SK-N-SH treated with all-trans-retinoic acid at 6 μM for 48 hours (cell line): ENCODE measurements at regions not wholly inside any gene's neighbourhood (a gene's known extent, or its start where the extent isn't known, plus 50 kb on each side); places are given as distances from the start of the nearest gene placed in this dataset.

Source experiments
- ATAC-seq: fragments of 200-7000 bp; cut with Tn5 transposase; 3 replicates; pipeline ENCODE4 v1.9.1; 2020; ENCODE audit warnings: mild to moderate bottlenecking, moderate library complexity
- ARNTL ChIP-seq: fragments of 450-650 bp; formaldehyde crosslinking; IDR thresholded peaks from 2 replicates; pipeline ENCODE4 v1.5.0; 2020; ENCODE audit warnings: low read depth, mild to moderate bottlenecking, moderate library complexity, borderline replicate concordance
- CREB5 ChIP-seq: fragments of 250-450 bp; sonication (Bioruptor Pico); IDR thresholded peaks from 2 replicates; pipeline ENCODE4 v1.5.1; 2020; ENCODE audit warnings: low read depth, mild to moderate bottlenecking, moderate library complexity
- CSDC2 ChIP-seq: fragments of 250-450 bp; sonication (Bioruptor Pico); IDR thresholded peaks from 2 replicates; pipeline ENCODE4 v1.5.0; 2020; ENCODE audit warnings: mild to moderate bottlenecking, moderate library complexity
- CSRNP3 ChIP-seq: fragments of 250-450 bp; sonication (Bioruptor Pico); IDR thresholded peaks from 2 replicates; pipeline ENCODE4 v1.5.1; 2021; ENCODE audit warnings: mild to moderate bottlenecking, moderate library complexity
- ESRRG ChIP-seq: fragments of 250-450 bp; sonication (Bioruptor Pico); IDR thresholded peaks from 2 replicates; pipeline ENCODE4 v1.6.1; 2021; ENCODE audit warnings: mild to moderate bottlenecking
- GLIS3 ChIP-seq: fragments of 250-450 bp; sonication (Bioruptor Pico); IDR thresholded peaks from 2 replicates; pipeline ENCODE4 v1.5.0; 2020; ENCODE audit warnings: mild to moderate bottlenecking, moderate library complexity
- ISL1 ChIP-seq: fragments of 250-450 bp; sonication (Bioruptor Pico); IDR thresholded peaks from 2 replicates; pipeline ENCODE4 v2.1.2; 2022; ENCODE audit warnings: mild to moderate bottlenecking, moderate library complexity
- OSR1 ChIP-seq: fragments of 250-450 bp; sonication (Bioruptor Pico); IDR thresholded peaks from 2 replicates; pipeline ENCODE4 v1.8.0; 2022; ENCODE audit warnings: moderate library complexity, mild to moderate bottlenecking, inconsistent platforms
- POU6F1 ChIP-seq: fragments of 250-450 bp; sonication (Bioruptor Pico); IDR thresholded peaks from 2 replicates; pipeline ENCODE4 v1.8.0; 2021; ENCODE audit warnings: low read depth, mild to moderate bottlenecking, moderate library complexity, borderline replicate concordance
- RARB ChIP-seq: fragments of 250-450 bp; sonication (Bioruptor Pico); IDR thresholded peaks from 2 replicates; pipeline ENCODE4 v1.8.0; 2021; ENCODE audit warnings: mild to moderate bottlenecking, moderate library complexity
- SNAI2 ChIP-seq: fragments of 250-450 bp; sonication (Bioruptor Pico); IDR thresholded peaks from 2 replicates; pipeline ENCODE4 v1.5.0; 2020; ENCODE audit warnings: mild to moderate bottlenecking, moderate library complexity
- TSHZ2 ChIP-seq: fragments of 250-450 bp; sonication (Bioruptor Pico); IDR thresholded peaks from 2 replicates; pipeline ENCODE4 v1.5.0; 2020; ENCODE audit warnings: mild to moderate bottlenecking, moderate library complexity
- ZC3H10 ChIP-seq: fragments of 250-450 bp; sonication (Bioruptor Pico); IDR thresholded peaks from 2 replicates; pipeline ENCODE4 v1.5.1; 2021; ENCODE audit warnings: mild to moderate bottlenecking, moderate library complexity
- ZFP30 ChIP-seq: fragments of 450-650 bp; formaldehyde crosslinking; IDR thresholded peaks from 2 replicates; pipeline ENCODE4 v1.5.0; 2022; ENCODE audit warnings: mild to moderate bottlenecking, moderate library complexity
- ZNF565 ChIP-seq: fragments of 450-650 bp; formaldehyde crosslinking; conservative IDR thresholded peaks from 2 replicates; pipeline ENCODE4 v1.5.0; 2020; ENCODE audit warnings: low read depth, mild to moderate bottlenecking, moderate library complexity
- ZNF70 ChIP-seq: fragments of 450-650 bp; formaldehyde crosslinking; IDR thresholded peaks from 2 replicates; pipeline ENCODE4 v1.5.0; 2020; ENCODE audit warnings: mild to moderate bottlenecking, moderate library complexity
- ZNF8 ChIP-seq: fragments of 450-650 bp; formaldehyde crosslinking; IDR thresholded peaks from 2 replicates; pipeline ENCODE4 v1.5.0; 2020; ENCODE audit warnings: mild to moderate bottlenecking, moderate library complexity

GRCh38 chr13:21966014-21966413 lies 295.1 kb downstream of the FGF9 start:
- no peak for ATAC-seq
- TF ChIP-seq TSHZ2 (CRISPR knock-in tag) (no peak), ESRRG (CRISPR knock-in tag) (no peak), CREB5 (CRISPR knock-in tag) (no peak), ZC3H10 (CRISPR knock-in tag) (no peak), GLIS3 (no peak), CSDC2 (CRISPR knock-in tag) (no peak), SNAI2 (no peak), CSRNP3 (CRISPR knock-in tag) (no peak), ARNTL (CRISPR knock-in tag) (no peak)
- TF ChIP-seq, all 23 proteins: peak for 0

- ATAC-seq: no peak
- no peak for TF ChIP-seq SNAI2
- no peak for TF ChIP-seq CSDC2 (CRISPR knock-in tag)
- TF ChIP-seq ZNF8 (CRISPR knock-in tag): no peak
- TF ChIP-seq RARB (CRISPR knock-in tag): no peak
- TF ChIP-seq OSR1 (CRISPR knock-in tag): no peak
- no peak for TF ChIP-seq ZFP30 (CRISPR knock-in tag)
- no peak for TF ChIP-seq POU6F1 (CRISPR knock-in tag)
- TF ChIP-seq ZNF565 (CRISPR knock-in tag): no peak
Observed at GRCh38 chr13:21967871-21968270, 297.0 kb downstream of the FGF9 start.

GRCh38 chr13:21970172-21970571 lies 299.3 kb downstream of the FGF9 start:
- no peak for ATAC-seq
- TF ChIP-seq ZC3H10 (CRISPR knock-in tag) (no peak), CSDC2 (CRISPR knock-in tag) (no peak), CSRNP3 (CRISPR knock-in tag) (no peak), ZNF70 (CRISPR knock-in tag) (no peak), ESRRG (CRISPR knock-in tag) (no peak), GLIS3 (no peak), ZNF8 (CRISPR knock-in tag) (no peak), TSHZ2 (CRISPR knock-in tag) (no peak), CREB5 (CRISPR knock-in tag) (no peak), ARNTL (CRISPR knock-in tag) (no peak), ISL1 (CRISPR knock-in tag) (no peak), SNAI2 (no peak), POU6F1 (CRISPR knock-in tag) (no peak)
